ENCODE measurements at regions not wholly inside any gene's neighbourhood (a gene's known extent, or its start where the extent isn't known, plus 50 kb on each side); places are given as distances from the start of the nearest gene placed in this dataset.
A peak's percentile ranks its signal among the peaks of the same experiment; 100 is the strongest.

DNA sequence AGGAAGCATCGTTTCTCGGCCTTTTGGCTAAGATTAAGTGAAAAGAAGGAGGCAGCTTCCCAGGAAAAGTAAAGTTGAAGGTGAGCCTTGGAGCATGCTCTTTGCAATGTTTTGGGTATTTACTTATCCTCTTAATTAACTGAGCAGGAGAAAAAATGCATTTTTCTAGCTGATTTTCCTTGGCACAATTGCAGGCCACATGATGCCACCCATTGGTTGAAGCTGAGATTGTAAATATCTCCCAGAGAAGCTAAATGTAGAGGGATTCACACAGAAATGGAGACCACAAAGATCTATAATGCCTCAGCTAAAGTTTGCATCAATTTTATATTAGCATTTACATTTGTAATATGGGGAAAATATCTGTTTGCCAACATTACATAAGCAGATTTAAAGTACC is 294.1 kb downstream of the KCNS3 start:
- WGBS, 2 donors: 84 to 85% methylated on average over 2 of the region's 2 CpGs
- TF ChIP-seq POLR2A (IDR thresholded peaks at IDR 0.05): no peak
- TF ChIP-seq, protein P1, sequence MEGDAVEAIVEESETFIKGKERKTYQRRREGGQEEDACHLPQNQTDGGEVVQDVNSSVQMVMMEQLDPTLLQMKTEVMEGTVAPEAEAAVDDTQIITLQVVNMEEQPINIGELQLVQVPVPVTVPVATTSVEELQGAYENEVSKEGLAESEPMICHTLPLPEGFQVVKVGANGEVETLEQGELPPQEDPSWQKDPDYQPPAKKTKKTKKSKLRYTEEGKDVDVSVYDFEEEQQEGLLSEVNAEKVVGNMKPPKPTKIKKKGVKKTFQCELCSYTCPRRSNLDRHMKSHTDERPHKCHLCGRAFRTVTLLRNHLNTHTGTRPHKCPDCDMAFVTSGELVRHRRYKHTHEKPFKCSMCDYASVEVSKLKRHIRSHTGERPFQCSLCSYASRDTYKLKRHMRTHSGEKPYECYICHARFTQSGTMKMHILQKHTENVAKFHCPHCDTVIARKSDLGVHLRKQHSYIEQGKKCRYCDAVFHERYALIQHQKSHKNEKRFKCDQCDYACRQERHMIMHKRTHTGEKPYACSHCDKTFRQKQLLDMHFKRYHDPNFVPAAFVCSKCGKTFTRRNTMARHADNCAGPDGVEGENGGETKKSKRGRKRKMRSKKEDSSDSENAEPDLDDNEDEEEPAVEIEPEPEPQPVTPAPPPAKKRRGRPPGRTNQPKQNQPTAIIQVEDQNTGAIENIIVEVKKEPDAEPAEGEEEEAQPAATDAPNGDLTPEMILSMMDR (IDR thresholded peaks at IDR 0.05): no peak
- no peak for DNase-seq
- Histone ChIP-seq H3K27ac (no peak overlapping the region), H3K36me3 (no peaks in the 10 kb centered on the region), H3K4me3 (no peak overlapping the region), H3K27me3 (peaks cover 0 to 13% (median 0%) of the 10 kb centered on the region in 4 donors), H3K9me3 (no peaks in the 10 kb centered on the region), H3K4me1 (peaks cover 0 to 9% (median 0%) of the 10 kb centered on the region in 3 donors)
- intact Hi-C loops (cut with DNase I): loop anchor here (10.0 kb wide), 1 partner anchor 318 kb away; no protein-coding TSS in a partner anchor

GRCh38 chr2:18171191-18172139 is 293.0 kb downstream of the KCNS3 start:
- 38 to 42% methylated on average over 7 of the region's 7 CpGs for WGBS, 2 donors
- DNase-seq: no peak
- intact Hi-C loops (cut with DNase I): loop anchor here (10.0 kb wide), 1 partner anchor 317 kb away; no protein-coding TSS in a partner anchor

GRCh38 chr2:18170642-18171041 is 292.2 kb downstream of the KCNS3 start:
- Histone ChIP-seq H3K36me3 (no peaks in the 10 kb centered on the region), H3K4me3 (no peak overlapping the region), H3K27ac (no peak overlapping the region), H3K4me1 (peaks cover 0 to 9% (median 0%) of the 10 kb centered on the region in 3 donors), H3K27me3 (peaks cover 0 to 15% (median 0%) of the 10 kb centered on the region in 4 donors), H3K9me3 (no peaks in the 10 kb centered on the region)
- TF ChIP-seq POLR2A (IDR thresholded peaks at IDR 0.05): no peak
- TF ChIP-seq, protein P1 (IDR thresholded peaks at IDR 0.05): no peak
- 62 to 83% methylated on average over 1 of the region's 1 CpG for WGBS, 2 donors
- no peak for DNase-seq
- intact Hi-C loops (cut with DNase I): loop anchor here (10.0 kb wide), 1 partner anchor 316 kb away; no protein-coding TSS in a partner anchor

More at GRCh38 chr2:18171191-18172139, 293.0 kb downstream of the KCNS3 start:
- TF ChIP-seq POLR2A (IDR thresholded peaks at IDR 0.05): no peak
- TF ChIP-seq, protein P1 (IDR thresholded peaks at IDR 0.05): no peak
- Histone ChIP-seq H3K27ac (peak overlapping the region in 1 of 4 donors; percentile 36), H3K4me3 (no peak overlapping the region), H3K36me3 (no peaks in the 10 kb centered on the region), H3K9me3 (no peaks in the 10 kb centered on the region), H3K27me3 (peaks cover 0 to 18% (median 0%) of the 10 kb centered on the region in 4 donors), H3K4me1 (peaks cover 0 to 9% (median 0%) of the 10 kb centered on the region in 3 donors)

- intact Hi-C loops (cut with DNase I): loop anchor here (10.0 kb wide), 1 partner anchor 315 kb away; no protein-coding TSS in a partner anchor
- H3K27me3 ChIP-seq: peaks cover 0 to 15% (median 0%) of the 10 kb centered on the region in 4 donors
- peaks cover 0 to 9% (median 0%) of the 10 kb centered on the region in 3 donors for H3K4me1 ChIP-seq
- WGBS, 2 donors: 73 to 76% methylated on average over 1 of the region's 1 CpG
- H3K9me3 ChIP-seq: no peaks in the 10 kb centered on the region
- H3K36me3 ChIP-seq: no peaks in the 10 kb centered on the region
- TF ChIP-seq POLR2A (IDR thresholded peaks at IDR 0.05): no peak
- TF ChIP-seq, protein P1 (IDR thresholded peaks at IDR 0.05): no peak
- no peak overlapping the region for H3K4me3 ChIP-seq
- DNase-seq: no peak
- no peak overlapping the region for H3K27ac ChIP-seq
Measured at GRCh38 chr2:18169893-18170175, 291.4 kb downstream of the KCNS3 start.

Measured in esophagus squamous epithelium (tissue), 5 donors.